ENCODE measurements at regions not wholly inside any gene's neighbourhood (a gene's known extent, or its start where the extent isn't known, plus 50 kb on each side); places are given as distances from the start of the nearest gene placed in this dataset.

GRCh38 chr9:28999806-29000205, 1426.5 kb upstream of the C9orf72 start:
- H3K27me3 ChIP-seq (ENCODE audit: insufficient read depth, low read length): no peaks in the 10 kb centered on the region

More at GRCh38 chr9:28999806-29000205, 1426.5 kb upstream of the C9orf72 start:
- Histone ChIP-seq H3K14ac (ENCODE audit: insufficient read depth, low read length) (no peak overlapping the region), H4K5ac (ENCODE audit: insufficient read length, low read depth, low read length) (no peak overlapping the region), H4K8ac (replicated peaks; ENCODE audit: insufficient read length, low read depth, low read length) (no peak overlapping the region), H3K4me2 (ENCODE audit: insufficient read depth, insufficient read length, low read length) (no peak overlapping the region), H3K56ac (ENCODE audit: insufficient read length, low read depth, low read length) (no peak overlapping the region), H3K9ac (ENCODE audit: extremely low read depth, insufficient read length, low read length) (no peak overlapping the region), H3T11ph (ENCODE audit: low read length) (no peak overlapping the region), H2BK15ac (ENCODE audit: low read depth, low read length) (no peak overlapping the region), H3K9me3 (ENCODE audit: control insufficient read depth, low read depth, low read length) (no peaks in the 10 kb centered on the region), H3K27ac (ENCODE audit: insufficient read length, low read depth, low read length) (no peak overlapping the region), H2BK20ac (ENCODE audit: low read depth, low read length, poor library complexity, severe bottlenecking) (no peak overlapping the region), H3K18ac (ENCODE audit: insufficient read length, low read depth, low read length) (no peak overlapping the region), H3K23ac (ENCODE audit: insufficient read length, low read depth, low read length) (no peak overlapping the region), H2BK12ac (ENCODE audit: insufficient read length, low read depth, low read length) (no peak overlapping the region), H2AFZ (ENCODE audit: low read length) (no peak overlapping the region), H2BK5ac (ENCODE audit: insufficient read length, low read length) (no peak overlapping the region), H3K4me1 (ENCODE audit: insufficient read depth, low read length) (no peaks in the 10 kb centered on the region), H4K20me1 (ENCODE audit: control insufficient read depth, insufficient read depth, insufficient read length) (no peaks in the 10 kb centered on the region), H2BK120ac (ENCODE audit: low read depth, low read length, poor library complexity, severe bottlenecking) (no peak overlapping the region), H4K91ac (ENCODE audit: insufficient read length, low read depth, low read length) (no peak overlapping the region), H2AK5ac (ENCODE audit: insufficient read length, low read length) (no peak overlapping the region), H3K23me2 (ENCODE audit: insufficient read length, low read depth, low read length, poor library complexity, severe bottlenecking) (no peaks in the 10 kb centered on the region), H3K4ac (ENCODE audit: low read depth, low read length) (no peak overlapping the region), H3K79me2 (ENCODE audit: insufficient read depth, low read length) (no peaks in the 10 kb centered on the region), H3K79me1 (ENCODE audit: insufficient read depth, low read depth, low read length, poor library complexity, severe bottlenecking) (no peaks in the 10 kb centered on the region)
- H3K27me3 Mint-ChIP-seq (ENCODE audit: low read depth): no peaks in the 10 kb centered on the region
- H3K4me1 Mint-ChIP-seq: no peaks in the 10 kb centered on the region
- TF ChIP-seq CTCF (conservative IDR thresholded peaks at IDR 0.05): no peak
- H3K36me3 Mint-ChIP-seq (ENCODE audit: insufficient read depth in 1 of 3, low read depth in 3 of 3): no peaks in the 10 kb centered on the region; a peak in 1 of 7 replicates
- no peak for DNase-seq
- H3K9me3 Mint-ChIP-seq: peaks cover 0 to 3% of the 10 kb centered on the region in 2 experiments; a peak in 1 of 5 replicates
- WGBS (ENCODE audit: extremely low coverage, insufficient read length, low lambda C conversion rate): no CpG with 5 or more reads among the region's 3 CpGs
- H3K27ac Mint-ChIP-seq: no peak overlapping the region
- H3K4me3 Mint-ChIP-seq: no peak overlapping the region

All from H9 (cell line).